HL-60 (cell line): ENCODE measurements at regions not wholly inside any gene's neighbourhood (a gene's known extent, or its start where the extent isn't known, plus 50 kb on each side); places are given as distances from the start of the nearest gene placed in this dataset.

Experiments used
- DNase-seq, 2 experiments: peaks; one replicate each; pipeline ENCODE4 v3.0.0-alpha.2; 2010 to 2020; ENCODE audit warnings: low read depth in 1 of 2, low spot score in 1 of 2
- H3K27ac ChIP-seq: fragments of 250-450 bp; sonication (Bioruptor Pico); replicated peaks from 2 replicates; pipeline ENCODE4 v1.5.1; 2020; ENCODE audit warnings: mild to moderate bottlenecking, moderate library complexity
- H3K27me3 ChIP-seq: fragments of 250-450 bp; sonication (Bioruptor Pico); 2 replicates; pipeline ENCODE4 v1.5.1; 2021; ENCODE audit warnings: mild to moderate bottlenecking, moderate library complexity; ENCODE audit not compliant: insufficient read depth, poor library complexity, severe bottlenecking
- H3K4me3 ChIP-seq: replicated peaks from 2 replicates; pipeline ENCODE4 v1.5.1; 2011; ENCODE audit warnings: mild to moderate bottlenecking, control low read depth, low read length; ENCODE audit not compliant: insufficient read depth
- GABPA ChIP-seq: IDR thresholded peaks from 2 replicates; pipeline ENCODE4 v1.6.1; 2012; ENCODE audit warnings: low read depth
- POLR2AphosphoS5 ChIP-seq: IDR thresholded peaks from 2 replicates; pipeline ENCODE4 v1.6.1; 2012; ENCODE audit warnings: low read depth
- SPI1 ChIP-seq: IDR thresholded peaks from 2 replicates; pipeline ENCODE4 v1.6.1; 2012; ENCODE audit warnings: low read depth, mild to moderate bottlenecking, borderline replicate concordance
- TF ChIP-seq, protein P1 (sequence below): IDR thresholded peaks from 2 replicates; pipeline ENCODE4 v1.6.1; 2012; ENCODE audit warnings: low read depth; ENCODE audit not compliant: insufficient replicate concordance
- TF ChIP-seq, protein P2 (sequence below): IDR thresholded peaks from one replicate; pipeline ENCODE4 v1.5.1; 2011; ENCODE audit warnings: low read length, control low read depth, inconsistent platforms; ENCODE audit not compliant: insufficient read depth

DNA sequence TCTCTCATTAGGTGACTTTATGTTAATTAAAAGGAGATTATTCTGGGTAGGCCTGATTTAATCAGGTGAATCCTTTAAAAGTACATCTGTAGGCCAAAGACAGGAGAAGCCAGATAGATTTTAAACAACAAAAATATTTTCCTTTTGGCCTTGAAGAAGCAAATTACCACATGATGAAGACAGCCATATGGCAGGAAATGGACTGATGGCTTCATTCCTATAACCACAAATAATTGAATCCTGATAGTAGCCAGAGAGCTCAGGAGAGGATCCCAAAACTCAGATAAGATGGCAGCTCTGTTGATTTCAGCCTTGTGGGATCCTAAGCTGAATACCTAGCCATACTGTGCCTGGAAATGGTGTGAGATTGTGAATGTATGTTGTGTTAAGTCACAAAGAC, 66.1 kb upstream of the PRKX start:
- no peak overlapping the region for H3K4me3 ChIP-seq
- TF ChIP-seq, protein P1, sequence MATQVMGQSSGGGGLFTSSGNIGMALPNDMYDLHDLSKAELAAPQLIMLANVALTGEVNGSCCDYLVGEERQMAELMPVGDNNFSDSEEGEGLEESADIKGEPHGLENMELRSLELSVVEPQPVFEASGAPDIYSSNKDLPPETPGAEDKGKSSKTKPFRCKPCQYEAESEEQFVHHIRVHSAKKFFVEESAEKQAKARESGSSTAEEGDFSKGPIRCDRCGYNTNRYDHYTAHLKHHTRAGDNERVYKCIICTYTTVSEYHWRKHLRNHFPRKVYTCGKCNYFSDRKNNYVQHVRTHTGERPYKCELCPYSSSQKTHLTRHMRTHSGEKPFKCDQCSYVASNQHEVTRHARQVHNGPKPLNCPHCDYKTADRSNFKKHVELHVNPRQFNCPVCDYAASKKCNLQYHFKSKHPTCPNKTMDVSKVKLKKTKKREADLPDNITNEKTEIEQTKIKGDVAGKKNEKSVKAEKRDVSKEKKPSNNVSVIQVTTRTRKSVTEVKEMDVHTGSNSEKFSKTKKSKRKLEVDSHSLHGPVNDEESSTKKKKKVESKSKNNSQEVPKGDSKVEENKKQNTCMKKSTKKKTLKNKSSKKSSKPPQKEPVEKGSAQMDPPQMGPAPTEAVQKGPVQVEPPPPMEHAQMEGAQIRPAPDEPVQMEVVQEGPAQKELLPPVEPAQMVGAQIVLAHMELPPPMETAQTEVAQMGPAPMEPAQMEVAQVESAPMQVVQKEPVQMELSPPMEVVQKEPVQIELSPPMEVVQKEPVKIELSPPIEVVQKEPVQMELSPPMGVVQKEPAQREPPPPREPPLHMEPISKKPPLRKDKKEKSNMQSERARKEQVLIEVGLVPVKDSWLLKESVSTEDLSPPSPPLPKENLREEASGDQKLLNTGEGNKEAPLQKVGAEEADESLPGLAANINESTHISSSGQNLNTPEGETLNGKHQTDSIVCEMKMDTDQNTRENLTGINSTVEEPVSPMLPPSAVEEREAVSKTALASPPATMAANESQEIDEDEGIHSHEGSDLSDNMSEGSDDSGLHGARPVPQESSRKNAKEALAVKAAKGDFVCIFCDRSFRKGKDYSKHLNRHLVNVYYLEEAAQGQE = no peak
- TF ChIP-seq GABPA (no peak), SPI1 (no peak), POLR2AphosphoS5 (no peak)
- TF ChIP-seq, protein P2, sequence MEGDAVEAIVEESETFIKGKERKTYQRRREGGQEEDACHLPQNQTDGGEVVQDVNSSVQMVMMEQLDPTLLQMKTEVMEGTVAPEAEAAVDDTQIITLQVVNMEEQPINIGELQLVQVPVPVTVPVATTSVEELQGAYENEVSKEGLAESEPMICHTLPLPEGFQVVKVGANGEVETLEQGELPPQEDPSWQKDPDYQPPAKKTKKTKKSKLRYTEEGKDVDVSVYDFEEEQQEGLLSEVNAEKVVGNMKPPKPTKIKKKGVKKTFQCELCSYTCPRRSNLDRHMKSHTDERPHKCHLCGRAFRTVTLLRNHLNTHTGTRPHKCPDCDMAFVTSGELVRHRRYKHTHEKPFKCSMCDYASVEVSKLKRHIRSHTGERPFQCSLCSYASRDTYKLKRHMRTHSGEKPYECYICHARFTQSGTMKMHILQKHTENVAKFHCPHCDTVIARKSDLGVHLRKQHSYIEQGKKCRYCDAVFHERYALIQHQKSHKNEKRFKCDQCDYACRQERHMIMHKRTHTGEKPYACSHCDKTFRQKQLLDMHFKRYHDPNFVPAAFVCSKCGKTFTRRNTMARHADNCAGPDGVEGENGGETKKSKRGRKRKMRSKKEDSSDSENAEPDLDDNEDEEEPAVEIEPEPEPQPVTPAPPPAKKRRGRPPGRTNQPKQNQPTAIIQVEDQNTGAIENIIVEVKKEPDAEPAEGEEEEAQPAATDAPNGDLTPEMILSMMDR = no peak
- no peak for DNase-seq
- no peak overlapping the region for H3K27ac ChIP-seq
- no peaks in the 10 kb centered on the region for H3K27me3 ChIP-seq

DNA sequence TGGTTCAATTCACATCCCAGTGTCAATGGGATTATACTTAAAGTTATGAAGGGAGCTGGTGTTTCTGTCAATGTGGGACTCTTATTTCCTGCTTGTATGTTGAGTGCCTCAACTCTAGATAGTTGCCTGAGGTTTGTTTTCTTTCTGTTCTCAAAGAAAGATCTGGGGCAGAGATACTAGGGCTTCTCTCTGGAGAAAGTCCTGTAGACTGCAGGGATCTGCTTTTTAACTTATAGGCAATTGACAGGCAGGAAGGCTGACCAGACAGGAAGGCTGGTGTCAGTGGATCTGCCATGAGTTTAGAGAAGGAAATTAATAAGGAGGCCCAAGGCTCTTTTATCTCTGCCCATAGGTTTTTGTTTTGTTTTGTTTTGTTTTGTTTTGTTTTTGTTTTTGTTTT, 64.0 kb upstream of the PRKX start:
- H3K4me3 ChIP-seq = no peak overlapping the region
- DNase-seq = no peak
- TF ChIP-seq, protein P2 = no peak
- TF ChIP-seq GABPA (no peak), SPI1 (no peak), POLR2AphosphoS5 (no peak)
- TF ChIP-seq, protein P1 = no peak
- H3K27me3 ChIP-seq = no peaks in the 10 kb centered on the region
- H3K27ac ChIP-seq = no peak overlapping the region

DNA sequence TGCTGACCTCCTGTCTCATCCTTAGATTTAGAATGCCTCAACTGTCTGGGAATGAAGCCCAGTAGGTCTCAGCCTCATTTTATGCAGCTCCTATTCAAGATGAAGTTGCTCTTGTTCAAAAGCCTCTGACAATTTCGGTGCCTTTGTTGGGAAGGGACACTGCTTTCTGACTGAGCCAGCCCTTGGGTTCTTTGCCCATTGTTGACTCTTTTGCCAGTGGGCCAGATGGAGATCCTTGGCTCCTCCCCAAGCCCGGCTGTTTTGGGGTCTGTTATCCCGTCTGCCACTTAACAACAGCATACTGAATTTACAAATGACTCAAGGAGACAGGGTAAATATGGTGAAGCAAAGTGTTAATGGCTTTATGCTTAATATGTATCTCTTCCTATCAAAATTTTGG, 58.3 kb upstream of the PRKX start:
- TF ChIP-seq, protein P1 = no peak
- TF ChIP-seq GABPA = no peak
- no peak for TF ChIP-seq SPI1
- TF ChIP-seq, protein P2 = no peak
- no peak for TF ChIP-seq POLR2AphosphoS5
- DNase-seq = no peak
- no peak overlapping the region for H3K27ac ChIP-seq
- H3K27me3 ChIP-seq = no peaks in the 10 kb centered on the region
- no peak overlapping the region for H3K4me3 ChIP-seq
